H1 (cell line): ENCODE measurements at regions not wholly inside any gene's neighbourhood (a gene's known extent, or its start where the extent isn't known, plus 50 kb on each side); places are given as distances from the start of the nearest gene placed in this dataset.

ENCODE experiments used
- BACH1 ChIP-seq: IDR thresholded peaks from 2 replicates; pipeline ENCODE4 v1.6.1; 2012; ENCODE audit warnings: low read length, improper control_type of control experiment
- CBX5 ChIP-seq: fragments of 300-800, 300-1000 bp; sonication (generic); IDR thresholded peaks from 2 replicates; pipeline ENCODE4 v1.7.1; 2016; ENCODE audit warnings: antibody characterized with exemption, low read length, low read depth
- EZH2 ChIP-seq: fragments of 200-600 bp; sonication (generic); IDR thresholded peaks from 2 replicates; pipeline ENCODE4 v1.7.1; 2012; ENCODE audit warnings: low read depth, mild to moderate bottlenecking, moderate library complexity, low read length, inconsistent platforms; ENCODE audit not compliant: severe bottlenecking
- GABPA ChIP-seq: IDR thresholded peaks from 2 replicates; pipeline ENCODE4 v1.6.1; 2011; ENCODE audit warnings: mild to moderate bottlenecking, low read length, moderate library complexity, borderline replicate concordance; ENCODE audit not compliant: insufficient read depth
- GTF2F1 ChIP-seq: IDR thresholded peaks from 2 replicates; pipeline ENCODE4 v1.6.1; 2012; ENCODE audit warnings: low read depth, low read length, improper control_type of control experiment, borderline replicate concordance
- JUN ChIP-seq: IDR thresholded peaks from 2 replicates; pipeline ENCODE4 v1.6.1; 2011; ENCODE audit warnings: low read depth, mild to moderate bottlenecking, improper control_type of control experiment, low read length
- SAP30 ChIP-seq: fragments of 300-600 bp; sonication (generic); IDR thresholded peaks from 2 replicates; pipeline ENCODE4 v1.7.1; 2012; ENCODE audit warnings: low read length, moderate library complexity, mild to moderate bottlenecking, inconsistent platforms; ENCODE audit not compliant: insufficient read depth, insufficient replicate concordance
- SP4 ChIP-seq: IDR thresholded peaks from 2 replicates; pipeline ENCODE4 v1.6.1; 2012; ENCODE audit warnings: low read length, inconsistent platforms
- TAF1 ChIP-seq: IDR thresholded peaks from 2 replicates; pipeline ENCODE4 v1.6.1; 2011; ENCODE audit warnings: mild to moderate bottlenecking, low read depth, low read length
- TCF12 ChIP-seq: IDR thresholded peaks from 2 replicates; pipeline ENCODE4 v1.6.1; 2011; ENCODE audit warnings: low read depth, mild to moderate bottlenecking, low read length
- TF ChIP-seq, protein P1 (sequence below), 3 experiments: IDR thresholded peaks; 1 replicate in 2 of 3; 2 replicates in 1 of 3; pipeline versions ENCODE4 v1.5.1 to v1.6.1; 2011; ENCODE audit warnings: low read length in 3 of 3, mild to moderate bottlenecking in 3 of 3, inconsistent platforms in 2 of 3, low read depth in 1 of 3, moderate library complexity in 1 of 3; ENCODE audit not compliant: insufficient read depth in 1 of 3; ENCODE audit errors: control extremely low read depth in 1 of 3
- TF ChIP-seq, protein P2 (sequence below): IDR thresholded peaks from 2 replicates; pipeline ENCODE4 v1.6.1; 2012; ENCODE audit warnings: inconsistent platforms
- TF ChIP-seq, protein P3 (sequence below): IDR thresholded peaks from 2 replicates; pipeline ENCODE4 v1.6.1; 2011; ENCODE audit warnings: low read length, improper control_type of control experiment

GRCh38 chr21:36646011-36646410, 52.9 kb upstream of the SIM2 start:
- TF ChIP-seq, protein P1, sequence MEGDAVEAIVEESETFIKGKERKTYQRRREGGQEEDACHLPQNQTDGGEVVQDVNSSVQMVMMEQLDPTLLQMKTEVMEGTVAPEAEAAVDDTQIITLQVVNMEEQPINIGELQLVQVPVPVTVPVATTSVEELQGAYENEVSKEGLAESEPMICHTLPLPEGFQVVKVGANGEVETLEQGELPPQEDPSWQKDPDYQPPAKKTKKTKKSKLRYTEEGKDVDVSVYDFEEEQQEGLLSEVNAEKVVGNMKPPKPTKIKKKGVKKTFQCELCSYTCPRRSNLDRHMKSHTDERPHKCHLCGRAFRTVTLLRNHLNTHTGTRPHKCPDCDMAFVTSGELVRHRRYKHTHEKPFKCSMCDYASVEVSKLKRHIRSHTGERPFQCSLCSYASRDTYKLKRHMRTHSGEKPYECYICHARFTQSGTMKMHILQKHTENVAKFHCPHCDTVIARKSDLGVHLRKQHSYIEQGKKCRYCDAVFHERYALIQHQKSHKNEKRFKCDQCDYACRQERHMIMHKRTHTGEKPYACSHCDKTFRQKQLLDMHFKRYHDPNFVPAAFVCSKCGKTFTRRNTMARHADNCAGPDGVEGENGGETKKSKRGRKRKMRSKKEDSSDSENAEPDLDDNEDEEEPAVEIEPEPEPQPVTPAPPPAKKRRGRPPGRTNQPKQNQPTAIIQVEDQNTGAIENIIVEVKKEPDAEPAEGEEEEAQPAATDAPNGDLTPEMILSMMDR (IDR thresholded peaks at IDR 0.05; ENCODE audit: control extremely low read depth in 1 of 3, insufficient read depth in 1 of 3, low read depth in 1 of 3, low read length in 3 of 3) = no peak
- no peak for TF ChIP-seq TCF12
- TF ChIP-seq, protein P2, sequence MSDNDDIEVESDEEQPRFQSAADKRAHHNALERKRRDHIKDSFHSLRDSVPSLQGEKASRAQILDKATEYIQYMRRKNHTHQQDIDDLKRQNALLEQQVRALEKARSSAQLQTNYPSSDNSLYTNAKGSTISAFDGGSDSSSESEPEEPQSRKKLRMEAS = no peak
- no peak for TF ChIP-seq GTF2F1
- no peak for TF ChIP-seq JUN
- TF ChIP-seq, protein P3, sequence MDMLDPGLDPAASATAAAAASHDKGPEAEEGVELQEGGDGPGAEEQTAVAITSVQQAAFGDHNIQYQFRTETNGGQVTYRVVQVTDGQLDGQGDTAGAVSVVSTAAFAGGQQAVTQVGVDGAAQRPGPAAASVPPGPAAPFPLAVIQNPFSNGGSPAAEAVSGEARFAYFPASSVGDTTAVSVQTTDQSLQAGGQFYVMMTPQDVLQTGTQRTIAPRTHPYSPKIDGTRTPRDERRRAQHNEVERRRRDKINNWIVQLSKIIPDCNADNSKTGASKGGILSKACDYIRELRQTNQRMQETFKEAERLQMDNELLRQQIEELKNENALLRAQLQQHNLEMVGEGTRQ = no peak
- TF ChIP-seq TAF1 = no peak
- TF ChIP-seq CBX5 = no peak
- TF ChIP-seq GABPA = no peak
- TF ChIP-seq SP4 = no peak
- no peak for TF ChIP-seq EZH2
- no peak for TF ChIP-seq BACH1
- TF ChIP-seq SAP30 = no peak
